ENCODE measurements at regions not wholly inside any gene's neighbourhood (a gene's known extent, or its start where the extent isn't known, plus 50 kb on each side); places are given as distances from the start of the nearest gene placed in this dataset.

GRCh38 chr16:6133009-6133557, 1035.5 kb upstream of the EEF2KMT start:
- TF ChIP-seq TEAD4 (IDR thresholded peaks at IDR 0.05), result no peak

GRCh38 chr16:6132121-6132520, 1034.5 kb upstream of the EEF2KMT start:
- TF ChIP-seq ZBTB7A (IDR thresholded peaks at IDR 0.05; ENCODE audit: low read depth) (no peak), CREB1 (IDR thresholded peaks at IDR 0.05; ENCODE audit: low read depth) (no peak), TEAD4 (IDR thresholded peaks at IDR 0.05) (no peak), NFIC (IDR thresholded peaks at IDR 0.05) (no peak), USF1 (IDR thresholded peaks at IDR 0.05) (no peak), CEBPB (IDR thresholded peaks at IDR 0.05) (no peak), TCF12 (IDR thresholded peaks at IDR 0.05; ENCODE audit: low read depth) (no peak), REST (IDR thresholded peaks at IDR 0.05; ENCODE audit: low read depth) (no peak), RAD21 (IDR thresholded peaks at IDR 0.05; ENCODE audit: low read depth) (no peak), FOXM1 (IDR thresholded peaks at IDR 0.05; ENCODE audit: borderline replicate concordance, low read depth) (no peak), YY1 (IDR thresholded peaks at IDR 0.05; ENCODE audit: low read depth) (no peak), MAX (IDR thresholded peaks at IDR 0.05) (no peak)

GRCh38 chr16:6131526-6132050, 1034.0 kb upstream of the EEF2KMT start:
- TF ChIP-seq CEBPB (IDR thresholded peaks at IDR 0.05) (no peak), EGR1 (IDR thresholded peaks at IDR 0.05) (no peak), RAD21 (IDR thresholded peaks at IDR 0.05; ENCODE audit: low read depth) (no peak), NFIC (IDR thresholded peaks at IDR 0.05) (no peak), REST (IDR thresholded peaks at IDR 0.05; ENCODE audit: low read depth) (no peak), CREB1 (IDR thresholded peaks at IDR 0.05; ENCODE audit: low read depth) (no peak), EP300 (IDR thresholded peaks at IDR 0.05; ENCODE audit: borderline replicate concordance) (no peak), YY1 (IDR thresholded peaks at IDR 0.05; ENCODE audit: low read depth) (no peak), TAF1 (IDR thresholded peaks at IDR 0.05; ENCODE audit: low read depth) (no peak), TEAD4 (IDR thresholded peaks at IDR 0.05) (no peak), MAX (IDR thresholded peaks at IDR 0.05) (no peak), USF1 (IDR thresholded peaks at IDR 0.05) (no peak), FOXM1 (IDR thresholded peaks at IDR 0.05; ENCODE audit: borderline replicate concordance, low read depth) (no peak), TCF12 (IDR thresholded peaks at IDR 0.05; ENCODE audit: low read depth) (no peak), ZBTB7A (IDR thresholded peaks at IDR 0.05; ENCODE audit: low read depth) (no peak)

GRCh38 chr16:6125483-6126259, 1028.1 kb upstream of the EEF2KMT start:
- TF ChIP-seq FOXM1 (IDR thresholded peaks at IDR 0.05; ENCODE audit: borderline replicate concordance, low read depth) (no peak), TCF12 (IDR thresholded peaks at IDR 0.05; ENCODE audit: low read depth) (no peak)

DNA sequence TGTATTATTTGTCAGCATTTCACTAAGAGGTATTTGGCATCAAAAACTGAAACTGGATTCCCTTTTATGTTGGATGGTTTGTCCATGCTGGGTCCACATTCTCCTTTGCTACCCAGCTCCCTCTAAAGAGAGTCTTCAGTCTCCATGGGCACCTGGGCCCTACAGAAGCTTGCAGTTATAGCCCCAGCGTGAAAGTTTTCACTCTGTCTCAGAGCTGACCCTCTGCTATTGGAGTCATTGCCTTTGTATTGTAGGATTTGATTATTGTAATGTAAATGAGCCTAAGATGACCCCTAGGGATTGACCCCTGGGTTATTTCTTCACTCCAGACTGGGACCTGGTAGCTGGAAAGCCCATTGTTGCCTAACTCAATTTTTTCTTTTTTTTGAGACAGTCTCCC, 1026.5 kb upstream of the EEF2KMT start:
- TF ChIP-seq USF1 (IDR thresholded peaks at IDR 0.05) (no peak), ZBTB7A (IDR thresholded peaks at IDR 0.05; ENCODE audit: low read depth) (no peak), TCF12 (IDR thresholded peaks at IDR 0.05; ENCODE audit: low read depth) (no peak)

GRCh38 chr16:6122401-6122800, 1024.8 kb upstream of the EEF2KMT start:
- TF ChIP-seq YY1 (IDR thresholded peaks at IDR 0.05; ENCODE audit: low read depth) (no peak), TCF12 (IDR thresholded peaks at IDR 0.05; ENCODE audit: low read depth) (no peak), REST (IDR thresholded peaks at IDR 0.05; ENCODE audit: low read depth) (no peak), CREB1 (IDR thresholded peaks at IDR 0.05; ENCODE audit: low read depth) (no peak), NFIC (IDR thresholded peaks at IDR 0.05) (no peak)

All from Ishikawa (cell line).